ENCODE measurements at regions not wholly inside any gene's neighbourhood (a gene's known extent, or its start where the extent isn't known, plus 50 kb on each side); places are given as distances from the start of the nearest gene placed in this dataset.
A peak's percentile ranks its signal among the peaks of the same experiment; 100 is the strongest.

GRCh38 chrX:7711167-7711566 lies 131.8 kb upstream of the VCX start:
- no peak overlapping the region for H3K9ac ChIP-seq (ENCODE audit: insufficient read depth, low read length)
- no peak overlapping the region for H3K27ac ChIP-seq (ENCODE audit: insufficient read depth, low read length)
- no peaks in the 10 kb centered on the region for H3K4me1 ChIP-seq (ENCODE audit: control insufficient read depth, extremely low read depth, insufficient read depth, low read length)
- H4K20me1 ChIP-seq (ENCODE audit: control insufficient read depth, extremely low read depth, insufficient read depth, low read length) = no peaks in the 10 kb centered on the region
- no peak overlapping the region for H3K4me2 ChIP-seq (ENCODE audit: extremely low read depth, insufficient read depth, low read length)
- H3K4me3 ChIP-seq (replicated peaks in 1 of 4; ENCODE audit: control extremely low read depth in 1 of 4, insufficient read depth in 1 of 4, low read depth in 3 of 4, low read length in 4 of 4) = no peak overlapping the region
- no peak overlapping the region for H2AFZ ChIP-seq (ENCODE audit: low read length)
- DNase-seq (ENCODE audit: low read depth in 2 of 2) = no peak
- no peaks in the 10 kb centered on the region for H3K79me2 ChIP-seq (ENCODE audit: control insufficient read depth, insufficient read depth, low read length)
- H3K36me3 ChIP-seq (ENCODE audit: control insufficient read depth, insufficient read depth, low read length) = no peaks in the 10 kb centered on the region
- H3K9me3 ChIP-seq (ENCODE audit: control insufficient read depth, insufficient read depth, low read depth, low read length) = no peaks in the 10 kb centered on the region
- H3K27me3 ChIP-seq (ENCODE audit: control insufficient read depth, insufficient read depth, low read length) = no peaks in the 10 kb centered on the region
- TF ChIP-seq EZH2 (IDR thresholded peaks at IDR 0.05; ENCODE audit: low read length, missing control alignments) (no peak), CTCF (conservative IDR thresholded peaks at IDR 0.05 in 1 of 2, IDR thresholded peaks at IDR 0.05 in 1 of 2; ENCODE audit: low read depth in 1 of 2, low read length in 2 of 2) (no peak)

- Histone ChIP-seq H3K4me3 (replicated peaks in 1 of 4; ENCODE audit: control extremely low read depth in 1 of 4, insufficient read depth in 1 of 4, low read depth in 3 of 4, low read length in 4 of 4) (no peak overlapping the region), H3K4me1 (ENCODE audit: control insufficient read depth, extremely low read depth, insufficient read depth, low read length) (no peaks in the 10 kb centered on the region), H3K4me2 (ENCODE audit: extremely low read depth, insufficient read depth, low read length) (no peak overlapping the region), H3K27me3 (ENCODE audit: control insufficient read depth, insufficient read depth, low read length) (no peaks in the 10 kb centered on the region), H3K79me2 (ENCODE audit: control insufficient read depth, insufficient read depth, low read length) (no peaks in the 10 kb centered on the region), H3K9me3 (ENCODE audit: control insufficient read depth, insufficient read depth, low read depth, low read length) (no peaks in the 10 kb centered on the region), H3K9ac (ENCODE audit: insufficient read depth, low read length) (no peak overlapping the region), H2AFZ (ENCODE audit: low read length) (no peak overlapping the region), H3K36me3 (ENCODE audit: control insufficient read depth, insufficient read depth, low read length) (no peaks in the 10 kb centered on the region), H4K20me1 (ENCODE audit: control insufficient read depth, extremely low read depth, insufficient read depth, low read length) (no peaks in the 10 kb centered on the region), H3K27ac (ENCODE audit: insufficient read depth, low read length) (no peak overlapping the region)
- no peak for DNase-seq (ENCODE audit: low read depth in 2 of 2)
- TF ChIP-seq CTCF (conservative IDR thresholded peaks at IDR 0.05 in 1 of 2, IDR thresholded peaks at IDR 0.05 in 1 of 2; ENCODE audit: low read depth in 1 of 2, low read length in 2 of 2) (no peak), EZH2 (IDR thresholded peaks at IDR 0.05; ENCODE audit: low read length, missing control alignments) (no peak)
Observed at GRCh38 chrX:7709845-7710244, 133.1 kb upstream of the VCX start.

GRCh38 chrX:7706032-7706431 lies 136.9 kb upstream of the VCX start:
- Histone ChIP-seq H3K4me2 (ENCODE audit: extremely low read depth, insufficient read depth, low read length) (no peak overlapping the region), H3K79me2 (ENCODE audit: control insufficient read depth, insufficient read depth, low read length) (no peaks in the 10 kb centered on the region), H2AFZ (ENCODE audit: low read length) (no peak overlapping the region), H4K20me1 (ENCODE audit: control insufficient read depth, extremely low read depth, insufficient read depth, low read length) (no peaks in the 10 kb centered on the region), H3K36me3 (ENCODE audit: control insufficient read depth, insufficient read depth, low read length) (no peaks in the 10 kb centered on the region), H3K4me3 (replicated peaks in 1 of 4; ENCODE audit: control extremely low read depth in 1 of 4, insufficient read depth in 1 of 4, low read depth in 3 of 4, low read length in 4 of 4) (no peak overlapping the region), H3K4me1 (ENCODE audit: control insufficient read depth, extremely low read depth, insufficient read depth, low read length) (no peaks in the 10 kb centered on the region), H3K9me3 (ENCODE audit: control insufficient read depth, insufficient read depth, low read depth, low read length) (no peaks in the 10 kb centered on the region), H3K27me3 (ENCODE audit: control insufficient read depth, insufficient read depth, low read length) (no peaks in the 10 kb centered on the region), H3K9ac (ENCODE audit: insufficient read depth, low read length) (no peak overlapping the region), H3K27ac (ENCODE audit: insufficient read depth, low read length) (no peak overlapping the region)
- peak in 1 of 2 donors; percentile 0 for DNase-seq (ENCODE audit: low read depth in 2 of 2)
- TF ChIP-seq EZH2 (IDR thresholded peaks at IDR 0.05; ENCODE audit: low read length, missing control alignments) (no peak), CTCF (conservative IDR thresholded peaks at IDR 0.05 in 1 of 2, IDR thresholded peaks at IDR 0.05 in 1 of 2; ENCODE audit: low read depth in 1 of 2, low read length in 2 of 2) (peak in 1 of 2 donors; percentile 12)

Data from fibroblast of lung (primary cell).